Activated naive CD8-positive, alpha-beta T cell treated with anti-CD3 and anti-CD28 coated beads, Interleukin-2, amount 50 U/mL, for 24 hours (primary cell): ENCODE measurements at regions not wholly inside any gene's neighbourhood (a gene's known extent, or its start where the extent isn't known, plus 50 kb on each side); places are given as distances from the start of the nearest gene placed in this dataset.

Experiments used
- ATAC-seq: fragments of 150-1000 bp; cut with Tn5 transposase; one replicate; pipeline ENCODE4 v1.10.0; 2021
- DNase-seq: peaks from one replicate; pipeline ENCODE4 v3.0.0; 2021
- H3K27ac Mint-ChIP-seq: one replicate; pipeline ENCODE4 v1.8.0; 2021; ENCODE audit warnings: mild to moderate bottlenecking, mixed read lengths
- H3K27me3 Mint-ChIP-seq: one replicate; pipeline ENCODE4 v1.8.0; 2021; ENCODE audit warnings: mixed read lengths
- H3K36me3 Mint-ChIP-seq: one replicate; pipeline ENCODE4 v1.8.0; 2021; ENCODE audit warnings: low read depth, mixed read lengths
- H3K4me1 Mint-ChIP-seq: one replicate; pipeline ENCODE4 v1.8.0; 2021; ENCODE audit warnings: mixed read lengths
- H3K4me3 Mint-ChIP-seq: one replicate; pipeline ENCODE4 v1.8.0; 2021; ENCODE audit warnings: mild to moderate bottlenecking, moderate library complexity, mixed read lengths
- H3K9me3 Mint-ChIP-seq: one replicate; pipeline ENCODE4 v1.8.0; 2021; ENCODE audit warnings: mixed read lengths

- no peak for DNase-seq
- Mint-ChIP-seq H3K27ac (no peak overlapping the region), H3K9me3 (no peaks in the 10 kb centered on the region), H3K4me3 (no peak overlapping the region), H3K4me1 (no peaks in the 10 kb centered on the region), H3K36me3 (no peaks in the 10 kb centered on the region), H3K27me3 (peaks cover 5% of the 10 kb centered on the region)
- ATAC-seq, result no peak
Observed at GRCh38 chr16:82331974-82332750, 162.1 kb upstream of the MPHOSPH6 start.

GRCh38 chr16:82331397-82331796 is 161.4 kb upstream of the MPHOSPH6 start:
- ATAC-seq, result no peak
- Mint-ChIP-seq H3K9me3 (no peaks in the 10 kb centered on the region), H3K27me3 (peaks cover 6% of the 10 kb centered on the region), H3K27ac (no peak overlapping the region), H3K36me3 (no peaks in the 10 kb centered on the region), H3K4me3 (no peak overlapping the region), H3K4me1 (no peaks in the 10 kb centered on the region)
- DNase-seq, result no peak

- no peak overlapping the region for H3K4me3 Mint-ChIP-seq
- no peaks in the 10 kb centered on the region for H3K9me3 Mint-ChIP-seq
- H3K27ac Mint-ChIP-seq, result no peak overlapping the region
- ATAC-seq, result no peak
- peaks cover 6% of the 10 kb centered on the region for H3K27me3 Mint-ChIP-seq
- H3K36me3 Mint-ChIP-seq, result no peaks in the 10 kb centered on the region
- no peak for DNase-seq
- no peaks in the 10 kb centered on the region for H3K4me1 Mint-ChIP-seq
Observed at GRCh38 chr16:82329504-82330192, 159.6 kb upstream of the MPHOSPH6 start.

GRCh38 chr16:82328881-82329469 is 159.0 kb upstream of the MPHOSPH6 start:
- DNase-seq (no peak), ATAC-seq (no peak)
- no peaks in the 10 kb centered on the region for H3K4me1 Mint-ChIP-seq
- peaks cover 5% of the 10 kb centered on the region for H3K9me3 Mint-ChIP-seq
- H3K27me3 Mint-ChIP-seq, result peaks cover 6% of the 10 kb centered on the region
- H3K27ac Mint-ChIP-seq, result no peak overlapping the region
- no peaks in the 10 kb centered on the region for H3K36me3 Mint-ChIP-seq
- no peak overlapping the region for H3K4me3 Mint-ChIP-seq

GRCh38 chr16:82323171-82323570 is 153.1 kb upstream of the MPHOSPH6 start:
- Mint-ChIP-seq H3K9me3 (peaks cover 14% of the 10 kb centered on the region), H3K36me3 (no peaks in the 10 kb centered on the region), H3K27ac (no peak overlapping the region), H3K4me1 (no peaks in the 10 kb centered on the region), H3K4me3 (no peak overlapping the region), H3K27me3 (peaks cover 8% of the 10 kb centered on the region)
- DNase-seq (no peak), ATAC-seq (no peak)

- ATAC-seq, result no peak
- no peak overlapping the region for H3K27ac Mint-ChIP-seq
- no peaks in the 10 kb centered on the region for H3K4me1 Mint-ChIP-seq
- H3K27me3 Mint-ChIP-seq, result peaks cover 8% of the 10 kb centered on the region
- DNase-seq, result no peak
- H3K4me3 Mint-ChIP-seq, result no peak overlapping the region
- no peaks in the 10 kb centered on the region for H3K36me3 Mint-ChIP-seq
- H3K9me3 Mint-ChIP-seq, result peaks cover 14% of the 10 kb centered on the region
Observed at GRCh38 chr16:82322177-82322576, 152.2 kb upstream of the MPHOSPH6 start.

- H3K4me3 Mint-ChIP-seq, result no peak overlapping the region
- H3K36me3 Mint-ChIP-seq, result no peaks in the 10 kb centered on the region
- H3K27me3 Mint-ChIP-seq, result peaks cover 2% of the 10 kb centered on the region
- no peak overlapping the region for H3K27ac Mint-ChIP-seq
- no peaks in the 10 kb centered on the region for H3K4me1 Mint-ChIP-seq
- no peak for ATAC-seq
- peaks cover 9% of the 10 kb centered on the region for H3K9me3 Mint-ChIP-seq
- DNase-seq, result no peak
Observed at GRCh38 chr16:82319038-82319437, 149.0 kb upstream of the MPHOSPH6 start.

- no peak for DNase-seq
- H3K9me3 Mint-ChIP-seq, result no peaks in the 10 kb centered on the region
- H3K4me1 Mint-ChIP-seq, result no peaks in the 10 kb centered on the region
- H3K27ac Mint-ChIP-seq, result no peak overlapping the region
- H3K36me3 Mint-ChIP-seq, result no peaks in the 10 kb centered on the region
- H3K27me3 Mint-ChIP-seq, result peaks cover 4% of the 10 kb centered on the region
- ATAC-seq, result no peak
- H3K4me3 Mint-ChIP-seq, result no peak overlapping the region
Observed at GRCh38 chr16:82317411-82318167, 147.6 kb upstream of the MPHOSPH6 start.

GRCh38 chr16:82313754-82314153 is 143.7 kb upstream of the MPHOSPH6 start:
- peaks cover 11% of the 10 kb centered on the region for H3K27me3 Mint-ChIP-seq
- H3K4me1 Mint-ChIP-seq, result no peaks in the 10 kb centered on the region
- no peak for DNase-seq
- no peaks in the 10 kb centered on the region for H3K36me3 Mint-ChIP-seq
- no peak for ATAC-seq
- no peaks in the 10 kb centered on the region for H3K9me3 Mint-ChIP-seq
- no peak overlapping the region for H3K27ac Mint-ChIP-seq
- H3K4me3 Mint-ChIP-seq, result no peak overlapping the region

GRCh38 chr16:82311528-82311927 is 141.5 kb upstream of the MPHOSPH6 start:
- Mint-ChIP-seq H3K4me3 (no peak overlapping the region), H3K36me3 (no peaks in the 10 kb centered on the region), H3K27ac (no peak overlapping the region), H3K4me1 (no peaks in the 10 kb centered on the region), H3K9me3 (no peaks in the 10 kb centered on the region), H3K27me3 (peaks cover 9% of the 10 kb centered on the region)
- no peak for DNase-seq
- ATAC-seq, result no peak

GRCh38 chr16:82302042-82302727 is 132.2 kb upstream of the MPHOSPH6 start:
- Mint-ChIP-seq H3K4me3 (no peak overlapping the region), H3K9me3 (no peaks in the 10 kb centered on the region), H3K27ac (no peak overlapping the region), H3K27me3 (no peaks in the 10 kb centered on the region), H3K36me3 (no peaks in the 10 kb centered on the region), H3K4me1 (no peaks in the 10 kb centered on the region)
- DNase-seq (no peak), ATAC-seq (no peak)

- no peaks in the 10 kb centered on the region for H3K4me1 Mint-ChIP-seq
- no peak for ATAC-seq
Observed at GRCh38 chr16:82301146-82301755, 131.2 kb upstream of the MPHOSPH6 start.

GRCh38 chr16:82300374-82300951 is 130.4 kb upstream of the MPHOSPH6 start:
- H3K9me3 Mint-ChIP-seq, result no peaks in the 10 kb centered on the region
- H3K27ac Mint-ChIP-seq, result no peak overlapping the region
- ATAC-seq, result no peak
- H3K4me1 Mint-ChIP-seq, result no peaks in the 10 kb centered on the region
- H3K36me3 Mint-ChIP-seq, result no peaks in the 10 kb centered on the region
- no peaks in the 10 kb centered on the region for H3K27me3 Mint-ChIP-seq
- H3K4me3 Mint-ChIP-seq, result no peak overlapping the region
- DNase-seq, result no peak

More at GRCh38 chr16:82301146-82301755, 131.2 kb upstream of the MPHOSPH6 start:
- Mint-ChIP-seq H3K27ac (no peak overlapping the region), H3K36me3 (no peaks in the 10 kb centered on the region), H3K4me3 (no peak overlapping the region), H3K27me3 (no peaks in the 10 kb centered on the region), H3K9me3 (no peaks in the 10 kb centered on the region)
- DNase-seq, result no peak
